ENCODE measurements at regions not wholly inside any gene's neighbourhood (a gene's known extent, or its start where the extent isn't known, plus 50 kb on each side); places are given as distances from the start of the nearest gene placed in this dataset.
"Not testable (repeated sequence)": the region's sequence is repeated elsewhere in the genome, so short reads cannot be mapped to it uniquely, and the experiment has no call there.

GRCh38 chr2:94652131-94652530 is 219.1 kb upstream of the TEKT4 start:
- not testable (repeated sequence) for TF ChIP-seq EP300, CTCF, POLR2A, POLR2AphosphoS5 (IDR thresholded peaks at IDR 0.05)

All from suprapubic skin (tissue), 4 donors.